ENCODE measurements at regions not wholly inside any gene's neighbourhood (a gene's known extent, or its start where the extent isn't known, plus 50 kb on each side); places are given as distances from the start of the nearest gene placed in this dataset.

DNA sequence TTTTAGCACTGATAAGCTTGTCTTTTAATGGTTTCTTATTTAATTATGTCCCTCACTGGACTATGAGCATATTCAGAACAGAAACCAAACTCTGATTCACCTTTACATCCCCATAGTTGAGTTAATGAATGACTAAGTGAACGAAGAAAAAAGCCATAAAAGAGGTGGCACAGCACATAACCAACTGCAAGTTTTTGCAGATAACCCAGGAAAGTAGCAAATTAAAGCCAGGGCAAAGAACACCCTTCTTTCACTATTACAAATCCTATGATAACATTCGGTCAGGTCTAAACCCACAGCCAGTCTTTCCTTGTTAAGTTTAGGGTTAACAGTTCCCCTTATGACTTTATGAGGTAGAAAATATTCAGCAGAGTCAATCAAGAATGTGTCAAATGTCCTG is 102.7 kb downstream of the RIN2 start:
- Histone ChIP-seq H3K27me3 (replicated peaks in 1 of 4; ENCODE audit: control extremely low read depth in 1 of 4, control insufficient read depth in 3 of 4, insufficient read depth in 4 of 4, low read length in 3 of 4) (peaks cover 0 to 8% (median 2%) of the 10 kb centered on the region in 4 experiments), H2AFZ (ENCODE audit: insufficient read depth, low read depth, low read length, poor library complexity, severe bottlenecking) (no peak overlapping the region), H3K36me3 (replicated peaks in 1 of 2; ENCODE audit: control extremely low read depth in 1 of 2, control insufficient read depth in 1 of 2, extremely low read depth in 1 of 2, insufficient read depth in 2 of 2, low read length in 1 of 2) (no peaks in the 10 kb centered on the region), H3K27ac (ENCODE audit: low read length in 2 of 2) (no peak overlapping the region), H3K9me3 (ENCODE audit: control extremely low read depth in 1 of 3, control insufficient read depth in 2 of 3, insufficient read depth in 1 of 3, low read length in 2 of 3) (peaks cover 0 to 1% (median 0%) of the 10 kb centered on the region in 3 donors), H4K20me1 (ENCODE audit: control insufficient read depth, insufficient read depth, low read length, poor library complexity, severe bottlenecking) (no peaks in the 10 kb centered on the region), H3K4me2 (replicated peaks; ENCODE audit: low read depth, low read length, poor library complexity, severe bottlenecking) (no peak overlapping the region), H3K9ac (ENCODE audit: low read length) (no peak overlapping the region), H3K4me3 (ENCODE audit: control extremely low read depth in 1 of 5, extremely low read depth in 1 of 5, insufficient read depth in 1 of 5, low read depth in 2 of 5, low read length in 4 of 5) (no peak overlapping the region), H3K4me1 (ENCODE audit: control insufficient read depth in 2 of 2, insufficient read depth in 2 of 2, low read length in 2 of 2) (no peaks in the 10 kb centered on the region), H3K79me2 (ENCODE audit: control insufficient read depth, insufficient read depth, low read length) (no peaks in the 10 kb centered on the region)
- ChIA-PET POLR2A (no interaction called here), CTCF (interaction anchor here (1.2 kb wide), 1 partner anchor 45 kb away, joined by 3 read pairs; no protein-coding TSS in a partner anchor)
- Mint-ChIP-seq H3K9me3 (ENCODE audit: insufficient read depth) (no peaks in the 10 kb centered on the region), H3K4me1 (no peaks in the 10 kb centered on the region), H3K27me3 (peaks cover 32% of the 10 kb centered on the region), H3K27ac (no peak overlapping the region), H3K4me3 (no peak overlapping the region)
- WGBS (ENCODE audit: insufficient coverage), result no CpG with 5 or more reads among the region's 2 CpGs
- ATAC-seq (ENCODE audit: low read depth) (no peak), DNase-seq (no peak)
- intact Hi-C loops (cut with micrococcal nuclease), result no loop called here
- no peak for TF ChIP-seq EZH2 (IDR thresholded peaks at IDR 0.05; ENCODE audit: borderline replicate concordance, insufficient read depth, low read depth, low read length, poor library complexity, severe bottlenecking)
- TF ChIP-seq, protein P1, sequence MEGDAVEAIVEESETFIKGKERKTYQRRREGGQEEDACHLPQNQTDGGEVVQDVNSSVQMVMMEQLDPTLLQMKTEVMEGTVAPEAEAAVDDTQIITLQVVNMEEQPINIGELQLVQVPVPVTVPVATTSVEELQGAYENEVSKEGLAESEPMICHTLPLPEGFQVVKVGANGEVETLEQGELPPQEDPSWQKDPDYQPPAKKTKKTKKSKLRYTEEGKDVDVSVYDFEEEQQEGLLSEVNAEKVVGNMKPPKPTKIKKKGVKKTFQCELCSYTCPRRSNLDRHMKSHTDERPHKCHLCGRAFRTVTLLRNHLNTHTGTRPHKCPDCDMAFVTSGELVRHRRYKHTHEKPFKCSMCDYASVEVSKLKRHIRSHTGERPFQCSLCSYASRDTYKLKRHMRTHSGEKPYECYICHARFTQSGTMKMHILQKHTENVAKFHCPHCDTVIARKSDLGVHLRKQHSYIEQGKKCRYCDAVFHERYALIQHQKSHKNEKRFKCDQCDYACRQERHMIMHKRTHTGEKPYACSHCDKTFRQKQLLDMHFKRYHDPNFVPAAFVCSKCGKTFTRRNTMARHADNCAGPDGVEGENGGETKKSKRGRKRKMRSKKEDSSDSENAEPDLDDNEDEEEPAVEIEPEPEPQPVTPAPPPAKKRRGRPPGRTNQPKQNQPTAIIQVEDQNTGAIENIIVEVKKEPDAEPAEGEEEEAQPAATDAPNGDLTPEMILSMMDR (IDR thresholded peaks at IDR 0.05), result no peak

DNA sequence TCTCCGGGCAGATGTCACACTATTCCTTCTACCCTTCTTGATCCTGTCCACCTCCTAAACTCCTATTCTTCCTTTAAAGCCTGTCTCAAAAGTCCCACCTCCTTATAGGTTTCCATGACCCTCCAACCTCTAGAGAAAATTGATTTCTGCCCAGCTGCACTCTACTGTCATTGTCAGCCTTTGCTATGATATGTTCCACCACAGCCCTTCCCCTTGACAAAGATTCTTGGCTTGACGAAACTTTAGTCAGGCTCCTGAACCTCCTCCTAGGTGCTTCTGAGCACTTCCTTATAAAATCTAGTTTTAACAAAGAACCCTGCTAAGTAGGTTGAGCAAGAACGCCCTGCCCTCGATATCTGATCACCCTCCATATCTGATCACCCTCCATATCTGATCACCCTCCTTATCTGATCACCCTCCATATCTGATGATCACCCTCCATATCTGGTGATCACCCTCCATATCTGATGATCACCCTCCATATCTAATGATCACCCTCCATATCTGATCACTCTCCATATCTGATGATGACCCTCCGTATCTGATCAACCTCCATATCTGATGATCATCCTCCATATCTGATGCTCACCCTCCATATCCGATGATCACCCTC is 103.2 kb downstream of the RIN2 start:
- no peak overlapping the region for H3K4me3 Mint-ChIP-seq
- Histone ChIP-seq H3K79me2 (ENCODE audit: control insufficient read depth, insufficient read depth, low read length) (no peaks in the 10 kb centered on the region), H3K27me3 (replicated peaks in 1 of 4; ENCODE audit: control extremely low read depth in 1 of 4, control insufficient read depth in 3 of 4, insufficient read depth in 4 of 4, low read length in 3 of 4) (peaks cover 0 to 8% (median 2%) of the 10 kb centered on the region in 4 experiments), H3K4me2 (replicated peaks; ENCODE audit: low read depth, low read length, poor library complexity, severe bottlenecking) (no peak overlapping the region), H3K9ac (ENCODE audit: low read length) (no peak overlapping the region), H3K4me3 (ENCODE audit: control extremely low read depth in 1 of 5, extremely low read depth in 1 of 5, insufficient read depth in 1 of 5, low read depth in 2 of 5, low read length in 4 of 5) (no peak overlapping the region), H3K9me3 (ENCODE audit: control extremely low read depth in 1 of 3, control insufficient read depth in 2 of 3, insufficient read depth in 1 of 3, low read length in 2 of 3) (peaks cover 0 to 1% (median 0%) of the 10 kb centered on the region in 3 donors), H3K27ac (ENCODE audit: low read length in 2 of 2) (no peak overlapping the region), H4K20me1 (ENCODE audit: control insufficient read depth, insufficient read depth, low read length, poor library complexity, severe bottlenecking) (no peaks in the 10 kb centered on the region), H3K36me3 (replicated peaks in 1 of 2; ENCODE audit: control extremely low read depth in 1 of 2, control insufficient read depth in 1 of 2, extremely low read depth in 1 of 2, insufficient read depth in 2 of 2, low read length in 1 of 2) (no peaks in the 10 kb centered on the region), H2AFZ (ENCODE audit: insufficient read depth, low read depth, low read length, poor library complexity, severe bottlenecking) (no peak overlapping the region), H3K4me1 (ENCODE audit: control insufficient read depth in 2 of 2, insufficient read depth in 2 of 2, low read length in 2 of 2) (no peaks in the 10 kb centered on the region)
- peaks cover 32% of the 10 kb centered on the region for H3K27me3 Mint-ChIP-seq
- no peak for TF ChIP-seq EZH2 (IDR thresholded peaks at IDR 0.05; ENCODE audit: borderline replicate concordance, insufficient read depth, low read depth, low read length, poor library complexity, severe bottlenecking)
- TF ChIP-seq, protein P1 (IDR thresholded peaks at IDR 0.05), result no peak
- ATAC-seq (ENCODE audit: low read depth), result no peak
- H3K27ac Mint-ChIP-seq, result no peak overlapping the region
- POLR2A ChIA-PET, result no interaction called here
- intact Hi-C loops (cut with micrococcal nuclease), result no loop called here
- no peaks in the 10 kb centered on the region for H3K9me3 Mint-ChIP-seq (ENCODE audit: insufficient read depth)
- CTCF ChIA-PET, result no interaction called here
- WGBS (ENCODE audit: insufficient coverage), result 88% methylated on average over 6 of the region's 6 CpGs
- H3K4me1 Mint-ChIP-seq, result no peaks in the 10 kb centered on the region
- DNase-seq, result no peak
